Lung (tissue), 11 donors: ENCODE measurements at regions not wholly inside any gene's neighbourhood (a gene's known extent, or its start where the extent isn't known, plus 50 kb on each side); places are given as distances from the start of the nearest gene placed in this dataset.

ENCODE experiments used
- ATAC-seq: fragments of 200-7000 bp; cut with Tn5 transposase; one replicate; pipeline ENCODE4 v1.9.1; 2020; ENCODE audit warnings: moderate number of reproducible peaks; ENCODE audit not compliant: insufficient read depth, low FRiP score
- DNase-seq, 3 donors: peaks; one replicate each; pipeline ENCODE4 v3.0.0-alpha.2; 2013 to 2017
- H3K27ac ChIP-seq, 2 donors: one replicate each; pipeline ENCODE4 v1.5.1; 2013; ENCODE audit warnings: mild to moderate bottlenecking in 2 of 2, moderate library complexity in 2 of 2, control low read depth in 1 of 2, inconsistent platforms in 1 of 2, low read depth in 1 of 2, low read length in 1 of 2
- H3K27me3 ChIP-seq, 3 donors: one replicate each; pipeline ENCODE4 v1.5.1; 2013; ENCODE audit warnings: low read length in 2 of 3; ENCODE audit not compliant: control insufficient read depth in 3 of 3, insufficient read depth in 3 of 3
- H3K36me3 ChIP-seq, 4 donors: one replicate each; pipeline ENCODE4 v1.5.1; 2013; ENCODE audit warnings: low read length in 4 of 4, mild to moderate bottlenecking in 1 of 4, moderate library complexity in 1 of 4; ENCODE audit not compliant: control insufficient read depth in 4 of 4, insufficient read depth in 4 of 4
- H3K4me1 ChIP-seq, 5 donors: one replicate each; pipeline ENCODE4 v1.5.1; 2013; ENCODE audit warnings: low read length in 5 of 5, mild to moderate bottlenecking in 2 of 5, moderate library complexity in 1 of 5; ENCODE audit not compliant: control insufficient read depth in 5 of 5, insufficient read depth in 5 of 5
- H3K4me3 ChIP-seq: one replicate; pipeline ENCODE4 v1.5.1; 2013; ENCODE audit warnings: mild to moderate bottlenecking, control low read depth, moderate library complexity
- H3K9ac ChIP-seq, 2 donors: one replicate each; pipeline ENCODE4 v1.5.1; 2013; ENCODE audit warnings: low read length in 2 of 2, control low read depth in 1 of 2; ENCODE audit not compliant: insufficient read depth in 1 of 2
- H3K9me3 ChIP-seq, 4 donors: one replicate each; pipeline ENCODE4 v1.5.1; 2013; ENCODE audit warnings: low read length in 3 of 4, mild to moderate bottlenecking in 1 of 4, moderate library complexity in 1 of 4; ENCODE audit not compliant: control insufficient read depth in 4 of 4, insufficient read depth in 3 of 4
- WGBS, 2 donors: extraction: QIAGEN DNeasy Blood & Tissue Kit; methylation state at CpG; one replicate each; pipeline ENCODE4 v1.1.7; 2013; 5-methylcytosine and 5-hydroxymethylcytosine counted together
- TF ChIP-seq, protein P1 (sequence below): IDR thresholded peaks from 2 replicates; pipeline ENCODE4 v1.5.1; 2012; ENCODE audit warnings: mild to moderate bottlenecking; ENCODE audit errors: control extremely low read depth, extremely low read depth
- donor health status: control.
- donor health status: control.
- donor health status: Bipolar disorder and iron deficiency.
- donor health status: healthy.
- donor health status: DM: yes; HTN: yes; CAD: no.

GRCh38 chr6:134667111-134667510, 282.8 kb downstream of the ALDH8A1 start:
- TF ChIP-seq, protein P1, sequence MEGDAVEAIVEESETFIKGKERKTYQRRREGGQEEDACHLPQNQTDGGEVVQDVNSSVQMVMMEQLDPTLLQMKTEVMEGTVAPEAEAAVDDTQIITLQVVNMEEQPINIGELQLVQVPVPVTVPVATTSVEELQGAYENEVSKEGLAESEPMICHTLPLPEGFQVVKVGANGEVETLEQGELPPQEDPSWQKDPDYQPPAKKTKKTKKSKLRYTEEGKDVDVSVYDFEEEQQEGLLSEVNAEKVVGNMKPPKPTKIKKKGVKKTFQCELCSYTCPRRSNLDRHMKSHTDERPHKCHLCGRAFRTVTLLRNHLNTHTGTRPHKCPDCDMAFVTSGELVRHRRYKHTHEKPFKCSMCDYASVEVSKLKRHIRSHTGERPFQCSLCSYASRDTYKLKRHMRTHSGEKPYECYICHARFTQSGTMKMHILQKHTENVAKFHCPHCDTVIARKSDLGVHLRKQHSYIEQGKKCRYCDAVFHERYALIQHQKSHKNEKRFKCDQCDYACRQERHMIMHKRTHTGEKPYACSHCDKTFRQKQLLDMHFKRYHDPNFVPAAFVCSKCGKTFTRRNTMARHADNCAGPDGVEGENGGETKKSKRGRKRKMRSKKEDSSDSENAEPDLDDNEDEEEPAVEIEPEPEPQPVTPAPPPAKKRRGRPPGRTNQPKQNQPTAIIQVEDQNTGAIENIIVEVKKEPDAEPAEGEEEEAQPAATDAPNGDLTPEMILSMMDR, result no peak
- H3K9ac ChIP-seq, result no peak overlapping the region
- DNase-seq (no peak), ATAC-seq (no peak)
- H3K4me1 ChIP-seq, result no peaks in the 10 kb centered on the region
- no peak overlapping the region for H3K27ac ChIP-seq
- no peaks in the 10 kb centered on the region for H3K9me3 ChIP-seq
- 96 to 98% methylated on average over 2 of the region's 2 CpGs for WGBS, 2 donors
- H3K36me3 ChIP-seq, result no peaks in the 10 kb centered on the region
- H3K4me3 ChIP-seq, result no peak overlapping the region
- H3K27me3 ChIP-seq, result no peaks in the 10 kb centered on the region

DNA sequence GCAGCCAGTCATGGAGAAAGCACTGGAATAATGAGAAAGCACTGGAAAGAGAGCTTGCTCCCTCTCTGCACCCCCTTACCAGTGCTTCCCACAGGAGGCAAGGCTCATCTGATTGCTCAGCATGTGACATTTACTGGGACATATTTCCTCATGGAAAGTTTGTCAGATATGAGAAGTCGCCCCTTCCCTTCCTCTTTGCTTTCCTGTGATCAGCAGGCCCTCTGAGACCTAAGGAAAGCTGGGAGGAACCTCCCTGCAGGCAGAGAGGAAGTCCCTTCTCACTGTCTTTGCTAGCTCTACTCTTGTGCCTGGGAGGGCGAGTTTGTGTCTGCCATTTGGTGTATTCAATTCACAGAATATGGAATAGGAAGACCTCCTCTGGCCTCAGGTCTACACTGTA, 283.8 kb downstream of the ALDH8A1 start:
- DNase-seq, result no peak
- TF ChIP-seq, protein P1, result no peak
- H3K4me3 ChIP-seq, result no peak overlapping the region
- no peaks in the 10 kb centered on the region for H3K27me3 ChIP-seq
- WGBS, 2 donors, result 82 to 83% methylated on average over 2 of the region's 2 CpGs
- no peak for ATAC-seq
- H3K4me1 ChIP-seq, result no peaks in the 10 kb centered on the region
- H3K9me3 ChIP-seq, result no peaks in the 10 kb centered on the region
- no peak overlapping the region for H3K27ac ChIP-seq
- H3K9ac ChIP-seq, result no peak overlapping the region
- H3K36me3 ChIP-seq, result no peaks in the 10 kb centered on the region

DNA sequence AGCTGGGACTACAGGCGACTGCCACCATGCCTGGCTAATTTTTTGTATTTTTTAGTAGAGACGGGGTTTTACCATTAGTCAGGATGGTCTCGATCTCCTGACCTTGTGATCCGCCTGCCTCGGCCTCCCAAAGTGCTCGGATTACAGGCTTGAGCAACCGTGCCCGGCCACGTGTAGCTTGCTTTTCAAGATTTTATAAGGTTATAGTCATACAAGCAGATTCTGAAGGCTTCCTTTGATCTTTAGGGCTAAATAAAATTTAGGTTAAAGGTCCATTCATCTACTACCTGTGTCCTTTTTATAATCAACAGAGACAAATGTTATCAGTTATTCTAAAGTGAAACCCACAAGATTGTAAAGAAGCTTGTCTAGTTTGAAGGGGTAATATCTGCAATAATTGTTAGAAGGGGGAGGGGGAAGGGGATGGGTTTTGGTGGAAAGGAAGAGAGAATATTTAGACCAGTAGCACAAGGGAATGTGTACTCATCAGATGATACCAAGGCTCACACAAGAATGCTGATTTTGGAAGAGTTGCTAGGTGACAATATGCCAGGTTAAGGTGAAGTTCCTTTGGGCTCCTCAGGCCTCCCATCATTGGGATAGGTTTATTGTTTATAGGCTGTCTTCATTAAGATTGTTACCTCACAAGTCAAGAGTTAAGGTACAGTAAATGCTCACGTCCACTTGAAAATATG, 284.7 kb downstream of the ALDH8A1 start:
- TF ChIP-seq, protein P1, result no peak
- 94 to 95% methylated on average over 10 of the region's 10 CpGs for WGBS, 2 donors
- no peak for ATAC-seq
- Histone ChIP-seq H3K27me3 (no peaks in the 10 kb centered on the region), H3K27ac (no peak overlapping the region), H3K9ac (no peak overlapping the region), H3K36me3 (no peaks in the 10 kb centered on the region), H3K4me3 (no peak overlapping the region), H3K9me3 (no peaks in the 10 kb centered on the region), H3K4me1 (peaks cover 0 to 6% (median 0%) of the 10 kb centered on the region in 5 donors)
- no peak for DNase-seq
